ENCODE measurements at regions not wholly inside any gene's neighbourhood (a gene's known extent, or its start where the extent isn't known, plus 50 kb on each side); places are given as distances from the start of the nearest gene placed in this dataset.

DNA sequence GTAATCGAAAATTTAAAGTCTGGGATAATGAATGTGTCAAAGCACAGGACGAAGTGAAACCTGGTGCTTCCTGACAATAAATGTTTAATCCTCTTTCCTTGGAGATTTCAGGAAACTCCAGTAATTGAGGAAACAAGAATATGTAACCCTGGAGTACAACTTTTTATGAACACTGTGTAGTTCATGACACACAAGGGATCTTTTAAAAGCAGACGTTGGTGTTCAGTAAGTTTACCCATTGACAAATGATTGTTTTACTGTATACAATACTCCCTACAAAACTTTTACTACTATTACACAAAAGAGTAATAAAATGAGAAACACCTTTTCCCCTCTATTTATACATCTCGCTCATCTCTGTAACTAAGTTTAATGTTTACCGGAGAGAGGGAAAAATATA, 312.4 kb downstream of the PPARGC1A start:
- WGBS, 2 donors (ENCODE audit: low coverage in 1 of 2): 36 to 37% methylated on average over 5 of the region's 5 CpGs
- DNase-seq: no peak
- H3K4me3 ChIP-seq: no peak overlapping the region
- H3K36me3 ChIP-seq: no peaks in the 10 kb centered on the region
- H3K27ac ChIP-seq: peak overlapping the region in 2 of 4 donors; percentile 8 to 49
- in situ Hi-C loops (cut with MboI; ENCODE audit: low pct_ligation_motif_present in 1 of 4, low pct_unique_long_range_greater_than_20kb in 1 of 4, low sequenced_read_pairs in 3 of 4): no loop called here
- no peaks in the 10 kb centered on the region for H3K27me3 ChIP-seq
- H3K4me1 ChIP-seq: peaks cover 0 to 2% (median under 1%) of the 10 kb centered on the region in 4 donors
- intact Hi-C loops (cut with DNase I; ENCODE audit: low total_unique reads): no loop called here
- TF ChIP-seq, protein P1, sequence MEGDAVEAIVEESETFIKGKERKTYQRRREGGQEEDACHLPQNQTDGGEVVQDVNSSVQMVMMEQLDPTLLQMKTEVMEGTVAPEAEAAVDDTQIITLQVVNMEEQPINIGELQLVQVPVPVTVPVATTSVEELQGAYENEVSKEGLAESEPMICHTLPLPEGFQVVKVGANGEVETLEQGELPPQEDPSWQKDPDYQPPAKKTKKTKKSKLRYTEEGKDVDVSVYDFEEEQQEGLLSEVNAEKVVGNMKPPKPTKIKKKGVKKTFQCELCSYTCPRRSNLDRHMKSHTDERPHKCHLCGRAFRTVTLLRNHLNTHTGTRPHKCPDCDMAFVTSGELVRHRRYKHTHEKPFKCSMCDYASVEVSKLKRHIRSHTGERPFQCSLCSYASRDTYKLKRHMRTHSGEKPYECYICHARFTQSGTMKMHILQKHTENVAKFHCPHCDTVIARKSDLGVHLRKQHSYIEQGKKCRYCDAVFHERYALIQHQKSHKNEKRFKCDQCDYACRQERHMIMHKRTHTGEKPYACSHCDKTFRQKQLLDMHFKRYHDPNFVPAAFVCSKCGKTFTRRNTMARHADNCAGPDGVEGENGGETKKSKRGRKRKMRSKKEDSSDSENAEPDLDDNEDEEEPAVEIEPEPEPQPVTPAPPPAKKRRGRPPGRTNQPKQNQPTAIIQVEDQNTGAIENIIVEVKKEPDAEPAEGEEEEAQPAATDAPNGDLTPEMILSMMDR (IDR thresholded peaks at IDR 0.05): no peak
- TF ChIP-seq POLR2AphosphoS5 (IDR thresholded peaks at IDR 0.05) (no peak), POLR2A (IDR thresholded peaks at IDR 0.05) (no peak), EP300 (IDR thresholded peaks at IDR 0.05; ENCODE audit: low read depth) (no peak)
- no peaks in the 10 kb centered on the region for H3K9me3 ChIP-seq

DNA sequence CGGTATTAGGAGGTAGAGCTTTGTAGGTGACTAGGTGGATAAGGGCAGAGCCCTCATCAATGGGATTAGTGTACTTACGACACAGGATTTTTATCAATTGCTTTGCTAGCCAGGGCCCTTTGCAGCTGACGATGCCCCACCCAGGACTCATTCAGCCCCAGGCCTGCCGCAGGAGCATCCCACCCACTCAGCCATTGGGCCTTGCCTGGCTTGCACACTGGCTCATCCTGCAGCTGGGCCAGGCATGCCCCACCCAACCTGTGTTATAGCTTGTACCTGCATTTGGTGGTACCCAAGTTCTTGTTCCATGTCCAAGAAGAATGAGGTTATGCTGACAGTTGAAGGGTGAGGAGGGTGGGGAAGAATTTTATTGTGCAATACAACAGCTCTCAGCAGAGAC, 317.5 kb downstream of the PPARGC1A start:
- DNase-seq: no peak
- Histone ChIP-seq H3K4me1 (no peaks in the 10 kb centered on the region), H3K9me3 (no peaks in the 10 kb centered on the region), H3K4me3 (no peak overlapping the region), H3K27ac (no peak overlapping the region), H3K27me3 (no peaks in the 10 kb centered on the region), H3K36me3 (no peaks in the 10 kb centered on the region)
- intact Hi-C loops (cut with DNase I; ENCODE audit: low total_unique reads) (no loop called here), in situ Hi-C loops (cut with MboI; ENCODE audit: low pct_ligation_motif_present in 1 of 4, low pct_unique_long_range_greater_than_20kb in 1 of 4, low sequenced_read_pairs in 3 of 4) (no loop called here)
- WGBS, 2 donors (ENCODE audit: low coverage in 1 of 2): 89% methylated on average over 4 of the region's 4 CpGs; no CpG with 5 or more reads in 1 of the 2 donors
- TF ChIP-seq EP300 (IDR thresholded peaks at IDR 0.05; ENCODE audit: low read depth): no peak
- TF ChIP-seq, protein P1 (IDR thresholded peaks at IDR 0.05): no peak
- TF ChIP-seq POLR2AphosphoS5 (IDR thresholded peaks at IDR 0.05): no peak

DNA sequence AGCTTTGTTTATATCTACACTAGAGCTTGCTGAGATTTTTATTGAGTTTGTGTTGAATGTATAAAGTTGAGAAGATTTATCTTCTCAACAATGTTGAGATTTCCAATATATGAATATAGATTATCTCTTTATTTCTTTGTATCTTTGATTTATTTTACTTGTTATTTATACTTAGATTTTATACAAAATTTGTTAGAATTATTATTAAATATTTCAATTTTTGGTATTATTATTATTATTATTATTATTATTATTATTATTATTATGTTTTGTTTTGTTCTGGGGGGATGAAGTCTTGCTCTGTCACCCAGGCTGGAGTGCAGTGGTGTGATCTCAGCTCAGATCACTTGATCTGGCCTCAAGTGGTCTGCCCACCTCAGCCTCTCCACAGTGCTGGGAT, 322.5 kb downstream of the PPARGC1A start:
- H3K4me1 ChIP-seq: no peaks in the 10 kb centered on the region
- no peak overlapping the region for H3K27ac ChIP-seq
- in situ Hi-C loops (cut with MboI; ENCODE audit: low pct_ligation_motif_present in 1 of 4, low pct_unique_long_range_greater_than_20kb in 1 of 4, low sequenced_read_pairs in 3 of 4) (no loop called here), intact Hi-C loops (cut with DNase I; ENCODE audit: low total_unique reads) (no loop called here)
- TF ChIP-seq POLR2A (IDR thresholded peaks at IDR 0.05) (no peak), POLR2AphosphoS5 (IDR thresholded peaks at IDR 0.05) (no peak), EP300 (IDR thresholded peaks at IDR 0.05; ENCODE audit: low read depth) (no peak)
- TF ChIP-seq, protein P1 (IDR thresholded peaks at IDR 0.05): no peak
- no peaks in the 10 kb centered on the region for H3K27me3 ChIP-seq
- no peaks in the 10 kb centered on the region for H3K9me3 ChIP-seq
- no peaks in the 10 kb centered on the region for H3K36me3 ChIP-seq
- no peak overlapping the region for H3K4me3 ChIP-seq
- DNase-seq: no peak

DNA sequence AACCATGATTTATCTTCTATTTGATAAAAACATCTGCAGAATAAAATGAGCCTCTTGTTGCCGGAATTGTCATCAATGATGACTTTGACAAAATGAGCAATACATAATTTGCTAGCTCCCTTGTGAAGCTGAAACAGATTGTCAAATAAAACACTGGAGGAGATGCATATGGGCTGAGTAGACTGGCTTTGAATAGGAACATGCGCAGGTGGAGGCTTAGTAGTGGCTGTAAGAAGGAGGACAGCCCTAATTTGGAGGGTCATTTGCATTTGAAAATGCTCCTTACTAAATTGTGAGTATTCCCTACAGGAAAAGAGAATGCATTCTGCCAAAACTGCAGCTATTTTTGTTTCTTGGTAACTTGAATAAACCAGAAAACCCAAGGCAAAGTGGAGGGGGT, 329.1 kb downstream of the PPARGC1A start:
- H3K4me1 ChIP-seq: no peaks in the 10 kb centered on the region
- no peaks in the 10 kb centered on the region for H3K27me3 ChIP-seq
- WGBS, 2 donors (ENCODE audit: low coverage in 1 of 2): 73 to 78% methylated on average over 2 of the region's 2 CpGs
- DNase-seq: no peak
- H3K4me3 ChIP-seq: no peak overlapping the region
- no peak overlapping the region for H3K27ac ChIP-seq
- intact Hi-C loops (cut with DNase I; ENCODE audit: low total_unique reads): no loop called here
- in situ Hi-C loops (cut with MboI; ENCODE audit: low pct_ligation_motif_present in 1 of 4, low pct_unique_long_range_greater_than_20kb in 1 of 4, low sequenced_read_pairs in 3 of 4): no loop called here
- no peak for TF ChIP-seq POLR2AphosphoS5 (IDR thresholded peaks at IDR 0.05)
- no peak for TF ChIP-seq EP300 (IDR thresholded peaks at IDR 0.05; ENCODE audit: low read depth)
- no peak for TF ChIP-seq POLR2A (IDR thresholded peaks at IDR 0.05)
- TF ChIP-seq, protein P1 (IDR thresholded peaks at IDR 0.05): no peak
- H3K9me3 ChIP-seq: no peaks in the 10 kb centered on the region
- H3K36me3 ChIP-seq: no peaks in the 10 kb centered on the region

Data from transverse colon (tissue), 4 donors.